Right lobe of liver (tissue), 6 donors: ENCODE measurements at regions not wholly inside any gene's neighbourhood (a gene's known extent, or its start where the extent isn't known, plus 50 kb on each side); places are given as distances from the start of the nearest gene placed in this dataset.

ENCODE experiments used
- ATAC-seq, 4 donors: fragments of 200-7000 bp; cut with Tn5 transposase; one replicate each; pipeline ENCODE4 v1.9.1; 2020; ENCODE audit warnings: mild to moderate bottlenecking in 4 of 4, moderate library complexity in 4 of 4
- DNase-seq, 3 donors: peaks; one replicate each; pipeline ENCODE4 v3.0.0-alpha.2; 2020
- H3K27ac ChIP-seq, 3 donors: fragments of 200-600 bp; one replicate each; pipeline ENCODE4 v1.8.0; 2022
- H3K27me3 ChIP-seq, 2 donors: fragments of 200-600 bp; one replicate each; pipeline ENCODE4 v1.8.0; 2022
- H3K36me3 ChIP-seq, 4 donors: fragments of 200-600 bp; sonication (generic) in 1 of 4; one replicate each; pipeline versions ENCODE4 v1.5.1 to v1.8.0; 2017 to 2022; ENCODE audit warnings: control low read depth in 1 of 4
- H3K4me1 ChIP-seq, 4 donors: fragments of 200-600 bp; sonication (generic) in 1 of 4; one replicate each; pipeline versions ENCODE4 v1.5.1 to v1.8.0; 2017 to 2022; ENCODE audit warnings: control low read depth in 1 of 4
- H3K4me3 ChIP-seq, 3 donors: fragments of 200-600 bp; one replicate each; pipeline ENCODE4 v1.8.0; 2022
- H3K9me3 ChIP-seq, 4 donors: fragments of 200-600 bp; sonication (generic) in 1 of 4; one replicate each; pipeline versions ENCODE4 v1.5.1 to v1.8.0; 2017 to 2022; ENCODE audit warnings: control low read depth in 1 of 4
- POLR2A ChIP-seq: fragments of 450-650 bp; IDR thresholded peaks from one replicate; pipeline ENCODE4 v1.6.1; 2017; ENCODE audit warnings: antibody characterized with exemption, mild to moderate bottlenecking
- WGBS: methylation state at CpG from one replicate; pipeline ENCODE4 v1.1.6; 2018; ENCODE audit warnings: low coverage, low lambda C conversion rate; ENCODE audit not compliant: insufficient coverage; ENCODE audit errors: missing lambda C conversion rate; 5-methylcytosine and 5-hydroxymethylcytosine counted together
- intact Hi-C, 2 donors: fragments of 100-400 bp; cut with DNase I; formaldehyde crosslinking; loops; one replicate each; pipeline versions ENCODE4 v1.11.2 to v1.14.1; 2022
- TF ChIP-seq, protein P1 (sequence below), 4 donors: fragments of 200-600 bp in 3 of 4; fragments of 450-650 bp in 1 of 4; IDR thresholded peaks; one replicate each; pipeline versions ENCODE4 v1.5.1 to v1.8.0; 2016 to 2022; ENCODE audit warnings: antibody characterized with exemption in 4 of 4, mild to moderate bottlenecking in 2 of 4
- donor health status: DM: no; HTN: yes; CAD: no.
- donor health status: DM: no; HTN: no; CAD: no.
- donor health status: DM: no; HTN: no; CAD: no.
- donor health status: DM: no; HTN: yes; CAD: no.
- donor health status: DM: no; HTN: yes; CAD: no.

DNA sequence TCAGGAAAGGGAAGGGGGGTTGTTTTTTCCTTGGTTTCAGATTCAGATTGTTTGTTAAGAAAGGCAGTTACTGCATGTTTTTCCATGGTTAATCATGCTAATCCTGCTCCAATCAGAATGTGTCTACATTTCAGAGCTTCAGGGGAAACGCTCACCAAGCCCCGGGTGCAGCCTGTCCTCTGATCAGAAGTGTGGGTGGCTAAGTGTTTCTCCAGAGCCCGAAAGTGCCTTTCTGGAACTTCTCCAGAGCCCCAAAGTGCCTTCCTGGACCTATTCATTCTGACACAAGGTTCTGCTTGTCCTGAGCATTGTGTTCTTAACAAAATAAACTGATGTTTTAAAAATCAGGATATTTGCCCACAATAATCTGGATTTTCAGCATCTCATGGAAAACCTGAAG, 359.0 kb upstream of the ZNF521 start:
- Histone ChIP-seq H3K4me1 (no peaks in the 10 kb centered on the region), H3K36me3 (no peaks in the 10 kb centered on the region), H3K4me3 (no peak overlapping the region), H3K27me3 (no peaks in the 10 kb centered on the region), H3K27ac (no peak overlapping the region), H3K9me3 (no peaks in the 10 kb centered on the region)
- ATAC-seq (no peak), DNase-seq (no peak)
- intact Hi-C loops = no loop called here
- 27% methylated on average over 3 of the region's 3 CpGs for WGBS
- TF ChIP-seq POLR2A = no peak
- TF ChIP-seq, protein P1, sequence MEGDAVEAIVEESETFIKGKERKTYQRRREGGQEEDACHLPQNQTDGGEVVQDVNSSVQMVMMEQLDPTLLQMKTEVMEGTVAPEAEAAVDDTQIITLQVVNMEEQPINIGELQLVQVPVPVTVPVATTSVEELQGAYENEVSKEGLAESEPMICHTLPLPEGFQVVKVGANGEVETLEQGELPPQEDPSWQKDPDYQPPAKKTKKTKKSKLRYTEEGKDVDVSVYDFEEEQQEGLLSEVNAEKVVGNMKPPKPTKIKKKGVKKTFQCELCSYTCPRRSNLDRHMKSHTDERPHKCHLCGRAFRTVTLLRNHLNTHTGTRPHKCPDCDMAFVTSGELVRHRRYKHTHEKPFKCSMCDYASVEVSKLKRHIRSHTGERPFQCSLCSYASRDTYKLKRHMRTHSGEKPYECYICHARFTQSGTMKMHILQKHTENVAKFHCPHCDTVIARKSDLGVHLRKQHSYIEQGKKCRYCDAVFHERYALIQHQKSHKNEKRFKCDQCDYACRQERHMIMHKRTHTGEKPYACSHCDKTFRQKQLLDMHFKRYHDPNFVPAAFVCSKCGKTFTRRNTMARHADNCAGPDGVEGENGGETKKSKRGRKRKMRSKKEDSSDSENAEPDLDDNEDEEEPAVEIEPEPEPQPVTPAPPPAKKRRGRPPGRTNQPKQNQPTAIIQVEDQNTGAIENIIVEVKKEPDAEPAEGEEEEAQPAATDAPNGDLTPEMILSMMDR (IDR thresholded peaks at IDR 0.05) = no peak

DNA sequence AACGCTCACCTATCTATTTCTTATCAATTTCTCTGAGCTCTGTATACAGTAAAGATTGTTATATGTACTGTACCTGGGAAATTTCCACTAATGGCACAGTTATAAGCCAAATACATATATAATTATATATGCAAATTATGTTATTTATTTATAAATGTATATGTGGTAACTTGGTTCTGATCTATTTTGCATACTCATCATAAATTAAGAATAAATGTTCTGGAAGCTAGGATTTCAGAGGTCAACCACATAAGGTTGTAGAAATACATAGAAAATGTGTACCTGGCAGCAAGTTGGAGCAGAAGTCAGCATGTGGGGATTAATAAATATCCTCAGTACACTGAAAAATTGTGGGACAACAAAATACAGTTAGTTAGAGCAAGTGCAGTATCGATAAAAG, 353.7 kb upstream of the ZNF521 start:
- no peak for TF ChIP-seq POLR2A
- TF ChIP-seq, protein P1 (IDR thresholded peaks at IDR 0.05) = no peak
- no peaks in the 10 kb centered on the region for H3K36me3 ChIP-seq
- no peak for ATAC-seq
- no peak overlapping the region for H3K27ac ChIP-seq
- H3K4me1 ChIP-seq = no peaks in the 10 kb centered on the region
- intact Hi-C loops = no loop called here
- no peak for DNase-seq
- WGBS = 71% methylated on average over 2 of the region's 2 CpGs
- no peaks in the 10 kb centered on the region for H3K9me3 ChIP-seq
- no peak overlapping the region for H3K4me3 ChIP-seq
- no peaks in the 10 kb centered on the region for H3K27me3 ChIP-seq

DNA sequence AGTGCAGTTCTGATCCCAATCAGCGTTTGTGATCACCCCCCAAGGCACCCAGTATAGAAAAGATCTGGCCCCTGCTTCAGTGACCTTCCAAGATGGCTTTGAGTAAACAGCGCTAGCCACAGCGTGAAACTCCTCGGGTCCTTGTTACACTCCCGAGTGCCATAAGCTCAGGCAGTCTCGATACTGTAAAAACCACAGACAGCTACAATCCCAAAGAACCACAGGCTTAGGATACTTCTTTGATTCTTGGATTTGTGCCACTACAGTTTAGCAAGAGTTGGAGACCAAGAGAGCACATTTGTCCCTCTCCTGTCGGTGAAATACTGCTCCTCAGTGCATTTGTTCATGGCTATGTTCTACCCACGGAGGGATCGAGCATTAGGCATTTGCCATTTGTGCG, 352.5 kb upstream of the ZNF521 start:
- no peaks in the 10 kb centered on the region for H3K4me1 ChIP-seq
- H3K36me3 ChIP-seq = no peaks in the 10 kb centered on the region
- no peaks in the 10 kb centered on the region for H3K9me3 ChIP-seq
- ATAC-seq = no peak
- intact Hi-C loops = no loop called here
- H3K27me3 ChIP-seq = no peaks in the 10 kb centered on the region
- TF ChIP-seq POLR2A = no peak
- TF ChIP-seq, protein P1 (IDR thresholded peaks at IDR 0.05) = no peak
- 54% methylated on average over 5 of the region's 10 CpGs for WGBS
- no peak for DNase-seq
- no peak overlapping the region for H3K4me3 ChIP-seq
- H3K27ac ChIP-seq = no peak overlapping the region

DNA sequence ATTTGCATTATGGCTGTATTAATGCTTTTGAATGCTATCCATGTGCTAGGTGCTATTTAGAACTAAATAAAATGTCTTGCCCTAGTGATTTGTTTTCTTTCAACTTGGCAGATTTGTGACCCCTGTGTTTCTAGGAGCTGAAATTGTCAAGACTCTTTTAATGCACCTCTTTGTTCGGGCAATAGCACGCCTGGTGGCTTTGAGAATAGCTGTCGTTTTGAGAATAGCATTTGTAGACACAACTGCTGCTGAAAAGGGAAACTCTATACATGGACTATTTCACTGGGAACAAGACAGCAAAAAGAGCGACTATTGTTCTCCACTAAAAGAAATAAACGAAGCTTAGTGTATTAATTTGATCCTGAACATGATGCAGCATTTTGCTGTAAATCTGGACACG, 352.1 kb upstream of the ZNF521 start:
- 49% methylated on average over 6 of the region's 6 CpGs for WGBS
- Histone ChIP-seq H3K9me3 (no peaks in the 10 kb centered on the region), H3K36me3 (no peaks in the 10 kb centered on the region), H3K27me3 (no peaks in the 10 kb centered on the region), H3K4me1 (no peaks in the 10 kb centered on the region), H3K4me3 (no peak overlapping the region), H3K27ac (no peak overlapping the region)
- TF ChIP-seq, protein P1 (IDR thresholded peaks at IDR 0.05) = no peak
- no peak for TF ChIP-seq POLR2A
- intact Hi-C loops = no loop called here
- ATAC-seq = no peak
- DNase-seq = no peak

DNA sequence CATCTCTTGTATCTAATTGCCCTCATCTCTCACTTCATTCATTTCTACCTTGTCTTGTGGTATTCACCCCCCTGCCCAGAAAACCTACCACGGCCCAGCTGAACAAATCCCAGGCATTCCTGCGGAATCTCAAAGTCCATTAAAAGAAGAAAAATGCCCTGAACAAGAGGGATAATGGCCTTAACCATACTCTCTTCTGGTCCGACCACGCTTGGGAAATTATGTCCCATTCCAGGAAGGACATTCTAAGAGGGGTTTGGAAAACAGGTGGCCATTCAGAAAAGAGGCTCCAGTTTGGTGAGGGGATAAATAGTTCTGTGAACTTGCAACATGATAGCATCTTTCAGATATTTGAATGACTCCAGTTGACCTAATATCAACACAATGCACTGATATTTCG, 349.9 kb upstream of the ZNF521 start:
- no peaks in the 10 kb centered on the region for H3K9me3 ChIP-seq
- no peak for DNase-seq
- 69% methylated on average over 5 of the region's 5 CpGs for WGBS
- no peak overlapping the region for H3K4me3 ChIP-seq
- no peaks in the 10 kb centered on the region for H3K36me3 ChIP-seq
- no peaks in the 10 kb centered on the region for H3K27me3 ChIP-seq
- TF ChIP-seq, protein P1 (IDR thresholded peaks at IDR 0.05) = no peak
- no peak for TF ChIP-seq POLR2A
- H3K27ac ChIP-seq = no peak overlapping the region
- no peaks in the 10 kb centered on the region for H3K4me1 ChIP-seq
- ATAC-seq = no peak
- intact Hi-C loops = no loop called here
